ENCODE measurements at regions not wholly inside any gene's neighbourhood (a gene's known extent, or its start where the extent isn't known, plus 50 kb on each side); places are given as distances from the start of the nearest gene placed in this dataset.

GRCh38 chr5:81805086-81805485 lies 54.2 kb upstream of the SSBP2 start:
- H3K4me3 ChIP-seq (replicated peaks; ENCODE audit: low read depth, low read length): no peak overlapping the region
- no peak for DNase-seq (ENCODE audit: extremely low read depth, low read depth)
- no peak for TF ChIP-seq CTCF (IDR thresholded peaks at IDR 0.05; ENCODE audit: low read depth, low read length, missing control alignments)

- no peak for TF ChIP-seq CTCF (IDR thresholded peaks at IDR 0.05; ENCODE audit: low read depth, low read length, missing control alignments)
- no peak for DNase-seq (ENCODE audit: extremely low read depth, low read depth)
- no peak overlapping the region for H3K4me3 ChIP-seq (replicated peaks; ENCODE audit: low read depth, low read length)
Observed at GRCh38 chr5:81803812-81804211, 52.9 kb upstream of the SSBP2 start.

- no peak for DNase-seq (ENCODE audit: extremely low read depth, low read depth)
- H3K4me3 ChIP-seq (replicated peaks; ENCODE audit: low read depth, low read length): no peak overlapping the region
- TF ChIP-seq CTCF (IDR thresholded peaks at IDR 0.05; ENCODE audit: low read depth, low read length, missing control alignments): no peak
Observed at GRCh38 chr5:81802625-81803024, 51.7 kb upstream of the SSBP2 start.

- no peak overlapping the region for H3K4me3 ChIP-seq (replicated peaks; ENCODE audit: low read depth, low read length)
- DNase-seq (ENCODE audit: extremely low read depth, low read depth): no peak
- TF ChIP-seq CTCF (IDR thresholded peaks at IDR 0.05; ENCODE audit: low read depth, low read length, missing control alignments): no peak
Observed at GRCh38 chr5:81802020-81802419, 51.1 kb upstream of the SSBP2 start.

GRCh38 chr5:81800797-81801196 lies 49.9 kb upstream of the SSBP2 start:
- no peak for DNase-seq (ENCODE audit: extremely low read depth, low read depth)
- H3K4me3 ChIP-seq (replicated peaks; ENCODE audit: low read depth, low read length): no peak overlapping the region
- no peak for TF ChIP-seq CTCF (IDR thresholded peaks at IDR 0.05; ENCODE audit: low read depth, low read length, missing control alignments)
